ENCODE measurements at regions not wholly inside any gene's neighbourhood (a gene's known extent, or its start where the extent isn't known, plus 50 kb on each side); places are given as distances from the start of the nearest gene placed in this dataset.

GRCh38 chr15:62428851-62429598 is 263.9 kb upstream of the C2CD4B start:
- Mint-ChIP-seq H3K27ac (no peak overlapping the region), H3K4me3 (no peak overlapping the region), H3K9me3 (ENCODE audit: insufficient read depth) (no peaks in the 10 kb centered on the region), H3K4me1 (no peaks in the 10 kb centered on the region), H3K27me3 (no peaks in the 10 kb centered on the region)
- no peak overlapping the region for H3K4me3 ChIP-seq (ENCODE audit: control extremely low read depth in 1 of 5, extremely low read depth in 1 of 5, insufficient read depth in 1 of 5, low read depth in 2 of 5, low read length in 4 of 5)
- H2AFZ ChIP-seq (ENCODE audit: insufficient read depth, low read depth, low read length, poor library complexity, severe bottlenecking): no peak overlapping the region
- POLR2A ChIA-PET: no interaction called here
- no peak overlapping the region for H3K4me2 ChIP-seq (replicated peaks; ENCODE audit: low read depth, low read length, poor library complexity, severe bottlenecking)
- no peak for TF ChIP-seq CTCF (IDR thresholded peaks at IDR 0.05)
- TF ChIP-seq EZH2 (IDR thresholded peaks at IDR 0.05; ENCODE audit: borderline replicate concordance, insufficient read depth, low read depth, low read length, poor library complexity, severe bottlenecking): no peak
- no peaks in the 10 kb centered on the region for H4K20me1 ChIP-seq (ENCODE audit: control insufficient read depth, insufficient read depth, low read length, poor library complexity, severe bottlenecking)
- DNase-seq (no peak), ATAC-seq (ENCODE audit: low read depth) (no peak)
- no peaks in the 10 kb centered on the region for H3K4me1 ChIP-seq (ENCODE audit: control insufficient read depth in 2 of 2, insufficient read depth in 2 of 2, low read length in 2 of 2)
- no peak overlapping the region for H3K27ac ChIP-seq (ENCODE audit: low read length in 2 of 2)
- CTCF ChIA-PET: no interaction called here
- intact Hi-C loops (cut with micrococcal nuclease): no loop called here
- no peaks in the 10 kb centered on the region for H3K9me3 ChIP-seq (ENCODE audit: control extremely low read depth in 1 of 3, control insufficient read depth in 2 of 3, insufficient read depth in 1 of 3, low read length in 2 of 3)
- H3K27me3 ChIP-seq (replicated peaks in 1 of 4; ENCODE audit: control extremely low read depth in 1 of 4, control insufficient read depth in 3 of 4, insufficient read depth in 4 of 4, low read length in 3 of 4): no peaks in the 10 kb centered on the region
- H3K36me3 ChIP-seq (replicated peaks in 1 of 2; ENCODE audit: control extremely low read depth in 1 of 2, control insufficient read depth in 1 of 2, extremely low read depth in 1 of 2, insufficient read depth in 2 of 2, low read length in 1 of 2): no peaks in the 10 kb centered on the region
- H3K79me2 ChIP-seq (ENCODE audit: control insufficient read depth, insufficient read depth, low read length): no peaks in the 10 kb centered on the region
- 95% methylated on average over 11 of the region's 14 CpGs for WGBS (ENCODE audit: insufficient coverage)
- H3K9ac ChIP-seq (ENCODE audit: low read length): no peak overlapping the region

GRCh38 chr15:62430056-62430455 is 265.0 kb upstream of the C2CD4B start:
- ChIA-PET CTCF (no interaction called here), POLR2A (no interaction called here)
- TF ChIP-seq EZH2 (IDR thresholded peaks at IDR 0.05; ENCODE audit: borderline replicate concordance, insufficient read depth, low read depth, low read length, poor library complexity, severe bottlenecking) (no peak), CTCF (IDR thresholded peaks at IDR 0.05) (no peak)
- DNase-seq (no peak), ATAC-seq (ENCODE audit: low read depth) (no peak)
- no peaks in the 10 kb centered on the region for H3K27me3 ChIP-seq (replicated peaks in 1 of 4; ENCODE audit: control extremely low read depth in 1 of 4, control insufficient read depth in 3 of 4, insufficient read depth in 4 of 4, low read length in 3 of 4)
- WGBS (ENCODE audit: insufficient coverage): no CpG with 5 or more reads among the region's 2 CpGs
- H3K9me3 ChIP-seq (ENCODE audit: control extremely low read depth in 1 of 3, control insufficient read depth in 2 of 3, insufficient read depth in 1 of 3, low read length in 2 of 3): no peaks in the 10 kb centered on the region
- H3K36me3 ChIP-seq (replicated peaks in 1 of 2; ENCODE audit: control extremely low read depth in 1 of 2, control insufficient read depth in 1 of 2, extremely low read depth in 1 of 2, insufficient read depth in 2 of 2, low read length in 1 of 2): no peaks in the 10 kb centered on the region
- no peaks in the 10 kb centered on the region for H3K4me1 ChIP-seq (ENCODE audit: control insufficient read depth in 2 of 2, insufficient read depth in 2 of 2, low read length in 2 of 2)
- H3K79me2 ChIP-seq (ENCODE audit: control insufficient read depth, insufficient read depth, low read length): no peaks in the 10 kb centered on the region
- no peak overlapping the region for H2AFZ ChIP-seq (ENCODE audit: insufficient read depth, low read depth, low read length, poor library complexity, severe bottlenecking)
- no peak overlapping the region for H3K4me3 Mint-ChIP-seq
- no peak overlapping the region for H3K27ac Mint-ChIP-seq
- no peak overlapping the region for H3K27ac ChIP-seq (ENCODE audit: low read length in 2 of 2)
- no peaks in the 10 kb centered on the region for H3K9me3 Mint-ChIP-seq (ENCODE audit: insufficient read depth)
- intact Hi-C loops (cut with micrococcal nuclease): no loop called here
- H3K27me3 Mint-ChIP-seq: no peaks in the 10 kb centered on the region
- H3K9ac ChIP-seq (ENCODE audit: low read length): no peak overlapping the region
- no peak overlapping the region for H3K4me2 ChIP-seq (replicated peaks; ENCODE audit: low read depth, low read length, poor library complexity, severe bottlenecking)
- no peak overlapping the region for H3K4me3 ChIP-seq (ENCODE audit: control extremely low read depth in 1 of 5, extremely low read depth in 1 of 5, insufficient read depth in 1 of 5, low read depth in 2 of 5, low read length in 4 of 5)
- H3K4me1 Mint-ChIP-seq: no peaks in the 10 kb centered on the region
- no peaks in the 10 kb centered on the region for H4K20me1 ChIP-seq (ENCODE audit: control insufficient read depth, insufficient read depth, low read length, poor library complexity, severe bottlenecking)

All from B cell (primary cell).